Transverse colon (tissue), 4 donors: ENCODE measurements at regions not wholly inside any gene's neighbourhood (a gene's known extent, or its start where the extent isn't known, plus 50 kb on each side); places are given as distances from the start of the nearest gene placed in this dataset.
A peak's percentile ranks its signal among the peaks of the same experiment; 100 is the strongest.

Source experiments
- CTCF ChIP-seq, 5 experiments: fragments of 200-600 bp in 3 of 5; fragments of 450-650 bp in 2 of 5; sonication (generic) in 3 of 5; IDR thresholded peaks; 1 replicate in 2 of 5; 2 replicates in 3 of 5; pipeline ENCODE4 v1.5.1; 2016 to 2017; ENCODE audit warnings: antibody characterized with exemption in 5 of 5, inconsistent platforms in 3 of 5, mild to moderate bottlenecking in 2 of 5, moderate library complexity in 1 of 5
- POLR2A ChIP-seq: fragments of 450-650 bp; IDR thresholded peaks from one replicate; pipeline ENCODE4 v1.6.1; 2016; ENCODE audit warnings: antibody characterized with exemption, mild to moderate bottlenecking, moderate library complexity
- POLR2AphosphoS5 ChIP-seq, 3 donors: sonication (generic); formaldehyde crosslinking; IDR thresholded peaks; one replicate each; pipeline ENCODE4 v1.6.1; 2016; ENCODE audit warnings: antibody characterized with exemption in 3 of 3

GRCh38 chr3:104273046-104273649 lies 1093.6 kb upstream of the ALCAM start:
- TF ChIP-seq POLR2A, result no peak
- peak; percentile 37 to 52 (median 45) for TF ChIP-seq CTCF (IDR thresholded peaks at IDR 0.05)
- TF ChIP-seq POLR2AphosphoS5 (IDR thresholded peaks at IDR 0.05), result no peak
